ENCODE measurements at regions not wholly inside any gene's neighbourhood (a gene's known extent, or its start where the extent isn't known, plus 50 kb on each side); places are given as distances from the start of the nearest gene placed in this dataset.

GRCh38 chr11:111167666-111168065 is 77.9 kb upstream of the POU2AF2 start:
- no peak for TF ChIP-seq CTCF (IDR thresholded peaks at IDR 0.05)
- TF ChIP-seq POLR2A (IDR thresholded peaks at IDR 0.05) = no peak
- DNase-seq = no peak
- intact Hi-C loops (cut with DNase I) = no loop called here
- no peak overlapping the region for H3K27ac ChIP-seq
- H3K27me3 ChIP-seq = no peaks in the 10 kb centered on the region
- no peaks in the 10 kb centered on the region for H3K36me3 ChIP-seq
- no peaks in the 10 kb centered on the region for H3K4me1 ChIP-seq
- no peak overlapping the region for H3K4me3 ChIP-seq (replicated peaks in 1 of 3)
- H3K9me3 ChIP-seq = no peaks in the 10 kb centered on the region
- 95 to 100% methylated on average over 2 of the region's 2 CpGs for WGBS, 2 donors

- no peak for DNase-seq
- no peaks in the 10 kb centered on the region for H3K36me3 ChIP-seq
- H3K27ac ChIP-seq = no peak overlapping the region
- no peak overlapping the region for H3K4me3 ChIP-seq (replicated peaks in 1 of 3)
- intact Hi-C loops (cut with DNase I) = no loop called here
- TF ChIP-seq POLR2A (IDR thresholded peaks at IDR 0.05) (no peak), CTCF (IDR thresholded peaks at IDR 0.05) (no peak)
- 87 to 88% methylated on average over 3 of the region's 3 CpGs for WGBS, 2 donors
- no peaks in the 10 kb centered on the region for H3K9me3 ChIP-seq
- no peaks in the 10 kb centered on the region for H3K4me1 ChIP-seq
- no peaks in the 10 kb centered on the region for H3K27me3 ChIP-seq
Measured at GRCh38 chr11:111166598-111166997, 78.9 kb upstream of the POU2AF2 start.

GRCh38 chr11:111162305-111162704 is 83.2 kb upstream of the POU2AF2 start:
- 69 to 91% methylated on average over 1 of the region's 1 CpG for WGBS, 2 donors
- no peak overlapping the region for H3K4me3 ChIP-seq (replicated peaks in 1 of 3)
- no peak overlapping the region for H3K27ac ChIP-seq
- intact Hi-C loops (cut with DNase I) = no loop called here
- no peaks in the 10 kb centered on the region for H3K4me1 ChIP-seq
- no peaks in the 10 kb centered on the region for H3K9me3 ChIP-seq
- no peaks in the 10 kb centered on the region for H3K36me3 ChIP-seq
- H3K27me3 ChIP-seq = no peaks in the 10 kb centered on the region
- DNase-seq = no peak
- TF ChIP-seq CTCF (IDR thresholded peaks at IDR 0.05) (no peak), POLR2A (IDR thresholded peaks at IDR 0.05) (no peak)

GRCh38 chr11:111157571-111157970 is 88.0 kb upstream of the POU2AF2 start:
- Histone ChIP-seq H3K4me3 (replicated peaks in 1 of 3) (no peak overlapping the region), H3K27me3 (no peaks in the 10 kb centered on the region), H3K36me3 (no peaks in the 10 kb centered on the region), H3K9me3 (no peaks in the 10 kb centered on the region), H3K4me1 (no peaks in the 10 kb centered on the region), H3K27ac (no peak overlapping the region)
- DNase-seq = no peak
- intact Hi-C loops (cut with DNase I) = no loop called here
- no peak for TF ChIP-seq POLR2A (IDR thresholded peaks at IDR 0.05)
- no peak for TF ChIP-seq CTCF (IDR thresholded peaks at IDR 0.05)
- 93% methylated on average over 11 of the region's 11 CpGs for WGBS, 2 donors

GRCh38 chr11:111155021-111155420 is 90.5 kb upstream of the POU2AF2 start:
- WGBS, 2 donors = 64 to 75% methylated on average over 2 of the region's 2 CpGs
- intact Hi-C loops (cut with DNase I) = no loop called here
- H3K27me3 ChIP-seq = no peaks in the 10 kb centered on the region

More at GRCh38 chr11:111155021-111155420, 90.5 kb upstream of the POU2AF2 start:
- Histone ChIP-seq H3K9me3 (no peaks in the 10 kb centered on the region), H3K27ac (no peak overlapping the region), H3K36me3 (no peaks in the 10 kb centered on the region), H3K4me3 (replicated peaks in 1 of 3) (no peak overlapping the region), H3K4me1 (no peaks in the 10 kb centered on the region)
- no peak for TF ChIP-seq POLR2A (IDR thresholded peaks at IDR 0.05)
- TF ChIP-seq CTCF (IDR thresholded peaks at IDR 0.05) = no peak
- DNase-seq = no peak

Data from thyroid gland (tissue), 4 donors.